ENCODE measurements at regions not wholly inside any gene's neighbourhood (a gene's known extent, or its start where the extent isn't known, plus 50 kb on each side); places are given as distances from the start of the nearest gene placed in this dataset.

GRCh38 chr20:53888510-53888909 is 181.9 kb downstream of the BCAS1 start:
- no peaks in the 10 kb centered on the region for H4K20me1 ChIP-seq (ENCODE audit: insufficient read depth, low read length)
- no peak overlapping the region for H3K4me3 ChIP-seq (ENCODE audit: insufficient read depth, low read depth, low read length)
- H3K4ac ChIP-seq (ENCODE audit: low read depth, low read length), result peak overlapping the region; percentile 34; the same call in 1 of the 2 replicates
- H4K8ac ChIP-seq (ENCODE audit: low read depth in 2 of 2, low read length in 2 of 2), result no peak overlapping the region
- H2BK120ac ChIP-seq (ENCODE audit: low read depth, low read length), result peak overlapping the region; percentile 63; the same call in 1 of the 2 replicates
- H3K36me3 ChIP-seq (ENCODE audit: control insufficient read depth, insufficient read depth, low read length), result no peaks in the 10 kb centered on the region
- DNase-seq, result no peak
- H3K18ac ChIP-seq (ENCODE audit: low read depth, low read length), result no peak overlapping the region
- 0 out of 2 replicates have a peak overlapping the region, but pooled peaks have one; percentile 59 for H3K14ac ChIP-seq (replicated peaks; ENCODE audit: low read depth, low read length)
- dilution Hi-C loops (cut with HindIII; ENCODE audit: low sequenced_read_pairs, unreplicated experiment) (no loop called here), intact Hi-C loops (cut with micrococcal nuclease) (no loop called here), in situ Hi-C loops (cut with MboI; ENCODE audit: low sequenced_read_pairs) (no loop called here)
- ChIA-PET CTCF (no interaction called here), POLR2A (ENCODE audit: unreplicated experiment) (no interaction called here)
- H3K27ac ChIP-seq (ENCODE audit: insufficient read depth, low read length), result no peak overlapping the region
- H3K9me3 ChIP-seq (ENCODE audit: control insufficient read depth, insufficient read depth, low read length), result peaks cover 9% of the 10 kb centered on the region; the same call in 1 of the 2 replicates
- H3K9ac ChIP-seq (ENCODE audit: low read depth, low read length), result no peak overlapping the region
- no TSS peak for BruUV-seq (replicated peaks)
- no peak overlapping the region for H2BK5ac ChIP-seq (ENCODE audit: low read depth, low read length, poor library complexity, severe bottlenecking)
- no peak overlapping the region for H3K4me2 ChIP-seq (ENCODE audit: low read depth, low read length)
- no peak overlapping the region for H2AFZ ChIP-seq (replicated peaks; ENCODE audit: low read length, poor library complexity)
- H2BK15ac ChIP-seq (ENCODE audit: low read depth, low read length), result no peak overlapping the region
- H2AK9ac ChIP-seq (replicated peaks; ENCODE audit: low read depth, low read length, poor library complexity), result no peak overlapping the region
- no peak overlapping the region for H3K56ac ChIP-seq (ENCODE audit: extremely low read depth, insufficient read depth, low read length)
- H4K91ac ChIP-seq (ENCODE audit: insufficient read depth, low read depth, low read length), result peak overlapping the region; percentile 22; the same call in 1 of the 2 replicates
- WGBS, 2 experiments (ENCODE audit: extremely low coverage in 2 of 2, insufficient read length in 1 of 2), result no CpG with 5 or more reads among the region's 4 CpGs
- H3K79me1 ChIP-seq (ENCODE audit: low read depth in 1 of 2, low read length in 2 of 2), result no peaks in the 10 kb centered on the region
- peak overlapping the region; percentile 33; the same call in 1 of the 2 replicates for H2BK20ac ChIP-seq (ENCODE audit: low read depth, low read length)
- no peak for TF ChIP-seq MAZ (IDR thresholded peaks at IDR 0.05; ENCODE audit: borderline replicate concordance, low read depth, low read length)
- TF ChIP-seq USF2 (IDR thresholded peaks at IDR 0.05; ENCODE audit: low read depth, low read length), result no peak
- no peak for TF ChIP-seq RCOR1 (IDR thresholded peaks at IDR 0.05; ENCODE audit: insufficient replicate concordance, low read length)
- no peak for TF ChIP-seq MAFK (IDR thresholded peaks at IDR 0.05; ENCODE audit: low read depth, low read length)
- no peak for TF ChIP-seq POLR2A (IDR thresholded peaks at IDR 0.05; ENCODE audit: low read depth, low read length)
- no peak for TF ChIP-seq CHD1 (IDR thresholded peaks at IDR 0.05; ENCODE audit: low read depth, low read length)
- no peak for TF ChIP-seq RFX5 (IDR thresholded peaks at IDR 0.05; ENCODE audit: low read depth, low read length)
- TF ChIP-seq MXI1 (IDR thresholded peaks at IDR 0.05; ENCODE audit: borderline replicate concordance, low read depth, low read length), result no peak
- TF ChIP-seq FOS (IDR thresholded peaks at IDR 0.05; ENCODE audit: low read depth, low read length), result no peak
- TF ChIP-seq ELK1 (IDR thresholded peaks at IDR 0.05; ENCODE audit: borderline replicate concordance, low read depth, low read length), result no peak
- TF ChIP-seq NFE2L2 (IDR thresholded peaks at IDR 0.05; ENCODE audit: low read depth, low read length), result no peak
- no peak for TF ChIP-seq BHLHE40 (IDR thresholded peaks at IDR 0.05; ENCODE audit: low read depth, low read length)
- no peak for TF ChIP-seq CEBPB (IDR thresholded peaks at IDR 0.05; ENCODE audit: low read depth, low read length)
- TF ChIP-seq, protein P1, sequence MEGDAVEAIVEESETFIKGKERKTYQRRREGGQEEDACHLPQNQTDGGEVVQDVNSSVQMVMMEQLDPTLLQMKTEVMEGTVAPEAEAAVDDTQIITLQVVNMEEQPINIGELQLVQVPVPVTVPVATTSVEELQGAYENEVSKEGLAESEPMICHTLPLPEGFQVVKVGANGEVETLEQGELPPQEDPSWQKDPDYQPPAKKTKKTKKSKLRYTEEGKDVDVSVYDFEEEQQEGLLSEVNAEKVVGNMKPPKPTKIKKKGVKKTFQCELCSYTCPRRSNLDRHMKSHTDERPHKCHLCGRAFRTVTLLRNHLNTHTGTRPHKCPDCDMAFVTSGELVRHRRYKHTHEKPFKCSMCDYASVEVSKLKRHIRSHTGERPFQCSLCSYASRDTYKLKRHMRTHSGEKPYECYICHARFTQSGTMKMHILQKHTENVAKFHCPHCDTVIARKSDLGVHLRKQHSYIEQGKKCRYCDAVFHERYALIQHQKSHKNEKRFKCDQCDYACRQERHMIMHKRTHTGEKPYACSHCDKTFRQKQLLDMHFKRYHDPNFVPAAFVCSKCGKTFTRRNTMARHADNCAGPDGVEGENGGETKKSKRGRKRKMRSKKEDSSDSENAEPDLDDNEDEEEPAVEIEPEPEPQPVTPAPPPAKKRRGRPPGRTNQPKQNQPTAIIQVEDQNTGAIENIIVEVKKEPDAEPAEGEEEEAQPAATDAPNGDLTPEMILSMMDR (conservative IDR thresholded peaks at IDR 0.05; ENCODE audit: low read depth, low read length), result no peak
- TF ChIP-seq SMC3 (IDR thresholded peaks at IDR 0.05; ENCODE audit: low read depth, low read length), result no peak
- TF ChIP-seq RAD21 (IDR thresholded peaks at IDR 0.05; ENCODE audit: low read length), result no peak
- no peaks in the 10 kb centered on the region for H3K27me3 ChIP-seq (ENCODE audit: control insufficient read depth, insufficient read depth, low read length)
- peaks cover 10% of the 10 kb centered on the region; the same call in 1 of the 2 replicates for H3K4me1 ChIP-seq (ENCODE audit: control insufficient read depth, insufficient read depth, low read length)
- no peak for ATAC-seq (ENCODE audit: low read depth)
- peaks cover 12% of the 10 kb centered on the region for H3K9me1 ChIP-seq (ENCODE audit: insufficient read depth, low read length)
- peak overlapping the region; percentile 92 for H2AK5ac ChIP-seq (ENCODE audit: low read depth, low read length)
- no peak overlapping the region for H3K23ac ChIP-seq (ENCODE audit: low read depth, low read length)
- no peak overlapping the region for H4K5ac ChIP-seq (ENCODE audit: low read depth, low read length)

Measured in IMR-90 (cell line).